Activated T-cell treated with anti-CD3 and anti-CD28 coated beads for 48 hours (primary cell): ENCODE measurements at regions not wholly inside any gene's neighbourhood (a gene's known extent, or its start where the extent isn't known, plus 50 kb on each side); places are given as distances from the start of the nearest gene placed in this dataset.

Experiments
- DNase-seq: peaks from one replicate; pipeline ENCODE4 v3.0.0-alpha.2; 2020; ENCODE audit warnings: low read depth

DNA sequence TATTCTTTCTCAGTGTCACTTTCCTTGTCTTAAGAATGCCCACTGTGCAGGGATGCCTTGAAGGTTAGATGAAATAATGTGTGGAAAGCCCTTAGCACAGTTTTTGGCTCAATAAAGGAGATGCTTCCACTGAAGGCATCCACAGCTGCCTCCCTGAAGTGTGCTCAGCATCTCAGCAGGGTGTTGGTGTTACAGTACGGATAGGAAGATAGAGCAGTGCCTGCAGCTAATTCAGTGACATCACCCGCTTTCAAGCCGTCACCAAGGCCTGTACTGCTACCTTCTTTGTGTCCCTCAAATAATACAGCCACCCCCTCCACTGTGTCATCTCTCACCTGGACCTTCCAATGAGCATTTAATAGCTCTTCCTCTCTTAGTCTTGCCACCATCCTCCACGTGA, 59.0 kb downstream of the NDUFS5 start:
- no peak for DNase-seq

DNA sequence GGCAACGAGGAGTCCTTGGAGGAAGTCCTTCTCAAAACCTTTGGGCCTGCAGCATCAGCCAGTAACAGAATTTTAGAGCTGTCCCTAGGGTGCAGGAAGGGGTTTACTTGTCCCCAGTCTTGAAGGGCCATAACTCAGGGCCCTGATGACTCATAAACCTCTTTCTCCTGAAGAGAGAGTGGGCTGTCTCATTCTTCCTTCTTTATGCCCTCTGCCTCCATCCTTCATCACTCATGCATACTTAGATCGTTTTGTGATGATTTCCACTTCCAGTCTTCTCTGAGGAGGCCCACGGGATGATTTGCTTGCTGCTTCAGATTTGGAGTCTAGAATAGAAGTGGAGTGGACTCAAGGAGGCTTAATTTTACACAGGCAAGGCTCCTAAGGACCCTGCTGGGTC, 60.2 kb downstream of the NDUFS5 start:
- no peak for DNase-seq

DNA sequence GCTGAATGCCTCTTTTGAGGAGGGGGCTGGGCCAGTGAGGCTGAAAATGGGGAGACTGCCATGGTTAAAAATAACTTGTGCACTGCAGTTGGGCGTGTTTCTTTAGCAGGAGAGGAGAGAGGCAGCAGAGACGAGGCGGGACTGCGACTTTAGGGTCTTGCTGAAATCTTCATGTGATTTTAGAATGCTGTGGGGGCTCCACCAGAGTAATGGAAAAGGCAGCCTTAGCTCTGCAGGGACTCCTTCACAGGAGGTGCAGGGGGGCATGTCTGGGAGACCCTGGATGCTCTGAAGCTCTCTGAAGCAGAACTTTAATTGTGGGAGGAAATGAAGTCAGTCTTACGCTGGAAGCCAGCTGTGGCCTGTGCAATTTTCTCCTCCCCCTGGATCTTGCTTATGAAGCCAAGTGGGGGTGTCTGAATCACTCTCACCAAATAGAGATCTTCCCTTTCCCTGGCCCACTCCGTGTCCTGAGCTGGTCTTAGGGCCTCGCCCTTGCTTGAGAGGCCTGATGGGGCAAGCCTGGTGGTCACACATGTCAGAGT, 60.8 kb downstream of the NDUFS5 start:
- no peak for DNase-seq

DNA sequence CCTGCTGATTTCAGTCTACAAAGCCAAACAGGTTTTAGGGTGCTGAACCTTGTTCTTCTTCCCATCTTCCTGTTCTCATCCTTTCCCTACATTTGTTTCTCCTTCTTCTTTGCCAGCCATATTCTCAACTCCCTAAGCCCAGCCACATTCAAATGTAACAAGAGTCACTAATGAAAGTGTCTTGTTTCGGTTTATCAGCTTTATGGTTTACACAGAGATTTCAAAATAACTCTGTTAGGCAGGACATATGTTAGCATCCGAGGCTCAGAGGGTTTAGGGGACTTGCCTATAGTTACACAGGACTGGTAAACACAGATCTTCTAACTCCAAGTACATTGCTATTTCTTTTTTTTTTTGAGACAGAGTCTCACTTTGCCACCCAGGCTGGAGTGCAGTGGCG, 61.3 kb downstream of the NDUFS5 start:
- DNase-seq: no peak

DNA sequence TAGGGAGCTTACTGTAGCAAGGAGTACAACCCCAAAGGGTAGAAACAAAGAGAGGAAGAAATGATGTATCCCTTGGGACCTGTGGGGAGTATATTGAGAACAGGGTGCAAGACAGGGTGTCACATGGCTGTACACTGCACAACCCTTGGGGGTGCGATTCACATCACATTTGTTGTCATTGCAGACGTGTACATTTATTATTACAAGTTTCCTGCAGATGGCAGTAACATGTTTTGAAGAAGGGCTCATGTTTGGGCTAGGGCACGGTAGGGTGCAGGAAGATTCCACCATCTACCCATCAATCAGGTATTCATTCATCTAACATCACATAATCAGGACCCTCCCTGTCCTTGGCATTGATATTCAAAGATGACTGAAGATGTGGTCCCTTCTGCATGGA, 62.5 kb downstream of the NDUFS5 start:
- no peak for DNase-seq

DNA sequence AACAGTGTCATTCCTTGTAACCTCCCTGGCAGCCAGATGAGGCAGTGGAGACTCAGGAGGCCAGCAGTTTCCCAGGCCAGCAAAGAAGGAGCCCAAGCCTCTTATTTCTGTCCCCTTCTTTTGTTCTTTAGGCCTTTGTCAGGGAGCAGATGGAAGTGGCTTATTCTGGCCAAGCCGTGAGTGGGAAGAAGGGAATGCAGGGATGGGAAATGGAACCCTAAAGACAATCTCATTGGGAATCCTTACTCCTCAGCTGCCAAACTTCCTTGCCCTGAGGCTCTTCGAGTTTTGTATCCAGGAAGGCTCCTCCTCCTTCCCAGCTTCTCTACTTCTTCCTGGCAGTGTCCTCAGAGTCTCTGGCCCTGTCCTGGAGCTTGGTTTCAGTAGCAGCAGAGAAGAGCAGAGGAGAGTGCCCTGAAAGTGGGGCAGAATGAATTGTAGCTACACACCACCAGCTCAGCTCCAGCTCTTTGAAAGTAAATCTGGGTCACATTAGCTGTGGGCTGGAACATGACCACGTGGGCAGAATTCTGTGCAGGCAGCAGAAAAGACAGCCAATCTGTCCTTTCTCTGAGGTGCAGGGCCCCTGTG, 63.9 kb downstream of the NDUFS5 start:
- no peak for DNase-seq

DNA sequence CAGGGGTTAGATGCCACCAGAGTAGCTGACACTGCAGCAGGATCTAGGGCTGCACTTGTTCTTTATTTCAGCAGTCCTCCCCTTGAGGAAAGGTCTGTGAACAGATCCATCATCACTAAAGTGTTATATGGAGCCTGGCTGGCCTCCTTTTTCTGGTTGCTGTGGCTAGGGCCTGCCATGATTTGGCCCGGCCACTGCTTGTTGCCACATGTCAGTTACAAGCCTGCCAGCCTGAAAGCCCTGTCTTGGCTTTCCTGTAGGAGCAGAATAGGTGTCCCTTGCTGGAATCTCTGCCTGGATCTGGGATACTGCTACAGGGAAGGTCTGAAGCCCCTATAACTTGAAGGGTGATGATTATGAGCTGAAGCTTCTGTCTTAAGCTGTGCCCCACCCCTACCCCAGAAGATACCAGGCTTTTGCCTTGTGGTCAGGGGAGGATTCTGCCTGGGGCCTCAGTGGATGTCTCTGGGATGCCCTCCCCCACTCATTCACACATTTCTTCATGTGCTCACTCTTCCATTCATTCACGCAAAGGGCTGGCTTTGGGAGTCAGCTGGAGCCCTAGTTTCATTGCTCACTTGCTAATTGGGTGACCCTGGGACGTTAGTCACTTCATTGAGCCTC, 64.7 kb downstream of the NDUFS5 start:
- no peak for DNase-seq

DNA sequence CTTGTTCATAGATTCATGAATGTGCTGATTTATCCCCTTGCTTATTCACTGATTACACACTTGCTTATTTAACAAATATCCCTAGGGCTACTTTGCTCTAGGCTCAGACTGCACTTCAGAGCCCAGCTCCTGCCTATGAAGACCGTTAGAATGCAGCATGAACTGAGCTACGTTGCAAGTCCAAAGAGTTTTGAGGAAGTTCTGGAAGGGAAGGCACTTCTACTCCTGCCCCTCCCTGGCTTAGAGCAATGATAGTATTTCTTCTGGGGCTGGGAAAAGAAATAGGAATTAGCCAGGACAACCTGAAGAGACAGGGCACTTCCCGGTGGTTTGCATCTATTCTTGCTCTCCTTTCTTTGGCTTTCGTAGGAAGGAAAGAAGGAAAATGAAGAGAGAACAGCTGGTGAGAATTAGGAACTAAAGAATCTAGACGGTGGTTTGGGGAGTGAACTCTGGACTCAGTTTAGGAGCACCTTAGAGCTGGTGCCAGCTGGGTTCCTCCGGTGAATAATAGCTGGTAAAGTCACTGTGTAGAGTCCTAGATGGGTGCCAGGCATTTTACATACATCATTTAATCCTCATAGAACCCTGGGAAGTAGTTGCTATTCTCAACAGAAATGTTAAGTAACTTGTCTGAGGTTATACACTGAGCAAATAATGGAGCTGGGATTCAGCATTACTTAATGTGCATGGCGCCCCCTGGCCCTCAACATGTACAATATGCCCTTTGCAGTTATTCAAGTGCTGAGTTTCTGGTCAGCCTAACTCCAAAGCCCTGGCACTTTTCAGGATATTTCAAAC, 65.9 kb downstream of the NDUFS5 start:
- no peak for DNase-seq

DNA sequence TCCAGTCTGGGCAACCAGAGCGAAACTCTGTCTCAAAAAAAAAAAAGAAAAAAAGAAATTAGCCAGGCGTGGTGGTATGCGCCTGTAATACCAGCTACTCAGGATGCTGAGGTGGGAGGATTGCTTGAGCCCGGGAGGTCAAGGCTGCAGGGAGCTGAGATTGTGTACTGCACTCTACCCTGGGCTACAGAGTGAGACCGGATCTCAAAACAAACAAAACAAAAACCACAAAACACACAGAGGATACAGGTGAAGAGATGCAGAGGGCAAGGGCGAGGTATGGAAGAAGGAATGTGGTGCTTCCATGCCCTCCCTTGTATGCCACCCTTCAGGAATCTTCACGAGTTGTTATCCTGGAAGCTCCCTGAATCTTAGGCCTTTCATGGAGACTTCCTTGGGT, 68.5 kb downstream of the NDUFS5 start:
- no peak for DNase-seq

DNA sequence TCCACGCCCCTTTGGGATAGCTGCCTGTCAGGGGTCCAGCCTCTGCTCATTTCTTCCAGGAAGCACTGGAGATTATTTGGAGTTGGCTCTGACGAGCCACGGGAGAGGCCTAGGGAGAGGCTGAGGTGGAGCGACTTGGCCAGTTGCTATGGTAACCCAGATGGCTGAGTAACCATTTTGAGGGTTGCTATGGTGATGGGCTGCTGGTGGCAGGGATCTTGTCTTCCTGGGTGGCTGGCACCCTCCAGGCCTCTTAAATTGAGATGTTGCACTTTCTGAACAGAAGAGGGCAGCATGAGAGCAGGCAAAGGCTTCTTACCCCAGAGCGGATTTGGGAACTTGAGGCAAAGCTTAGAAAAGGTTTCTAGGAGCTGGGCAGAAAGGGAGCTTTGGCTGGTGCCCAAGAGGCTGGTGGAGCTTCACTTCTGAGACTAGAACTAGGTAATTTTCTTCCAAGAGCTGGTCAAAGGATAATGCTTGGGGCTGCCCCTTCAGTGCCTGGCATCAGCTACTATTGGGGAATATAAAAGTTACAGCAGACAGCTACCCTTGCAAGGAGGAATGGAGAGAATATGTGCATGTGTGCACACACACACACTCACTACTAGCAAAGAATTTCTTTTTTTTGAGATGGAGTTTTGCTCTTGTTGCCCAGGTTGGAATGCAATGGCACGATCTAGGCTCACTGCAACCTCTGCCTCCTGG, 72.5 kb downstream of the NDUFS5 start:
- DNase-seq: peak; percentile 52

DNA sequence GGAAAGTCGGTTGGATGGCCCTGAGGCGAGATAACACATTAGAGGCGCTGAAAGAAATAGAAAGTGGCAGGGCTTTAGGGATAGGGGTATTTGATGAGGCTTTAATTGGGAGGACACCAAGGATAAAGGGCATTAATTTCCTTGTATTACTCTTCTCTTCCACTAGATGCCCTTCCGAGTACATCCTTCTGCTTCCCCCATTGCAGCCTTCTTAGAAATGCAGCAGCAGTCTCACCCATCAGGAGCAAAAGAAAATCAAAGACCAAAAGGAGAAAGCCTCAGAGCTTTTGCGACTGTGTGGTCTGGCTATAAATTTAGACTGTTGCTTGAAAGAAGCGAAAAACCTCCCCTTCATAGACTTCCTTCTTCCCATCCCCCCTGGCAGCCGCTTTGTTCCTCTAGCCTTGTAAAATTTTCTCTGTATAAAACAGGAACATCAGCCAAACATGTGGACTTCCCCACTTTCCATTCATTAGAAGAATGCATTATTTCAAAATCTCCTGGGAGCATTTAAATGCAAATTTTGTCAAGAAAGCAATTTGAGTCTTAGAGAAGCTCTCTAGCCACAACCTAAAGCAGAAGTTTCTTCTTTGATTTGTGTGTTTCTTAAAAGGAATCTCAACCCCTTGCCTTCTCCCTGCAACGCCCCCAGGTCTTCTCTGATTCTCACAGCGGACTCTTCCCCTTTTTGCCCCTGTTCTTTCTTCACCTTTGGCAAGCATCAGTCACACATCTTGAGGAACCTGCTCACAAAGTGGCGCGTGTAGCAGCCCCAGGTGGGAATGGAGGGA, 76.6 kb downstream of the NDUFS5 start:
- no peak for DNase-seq

DNA sequence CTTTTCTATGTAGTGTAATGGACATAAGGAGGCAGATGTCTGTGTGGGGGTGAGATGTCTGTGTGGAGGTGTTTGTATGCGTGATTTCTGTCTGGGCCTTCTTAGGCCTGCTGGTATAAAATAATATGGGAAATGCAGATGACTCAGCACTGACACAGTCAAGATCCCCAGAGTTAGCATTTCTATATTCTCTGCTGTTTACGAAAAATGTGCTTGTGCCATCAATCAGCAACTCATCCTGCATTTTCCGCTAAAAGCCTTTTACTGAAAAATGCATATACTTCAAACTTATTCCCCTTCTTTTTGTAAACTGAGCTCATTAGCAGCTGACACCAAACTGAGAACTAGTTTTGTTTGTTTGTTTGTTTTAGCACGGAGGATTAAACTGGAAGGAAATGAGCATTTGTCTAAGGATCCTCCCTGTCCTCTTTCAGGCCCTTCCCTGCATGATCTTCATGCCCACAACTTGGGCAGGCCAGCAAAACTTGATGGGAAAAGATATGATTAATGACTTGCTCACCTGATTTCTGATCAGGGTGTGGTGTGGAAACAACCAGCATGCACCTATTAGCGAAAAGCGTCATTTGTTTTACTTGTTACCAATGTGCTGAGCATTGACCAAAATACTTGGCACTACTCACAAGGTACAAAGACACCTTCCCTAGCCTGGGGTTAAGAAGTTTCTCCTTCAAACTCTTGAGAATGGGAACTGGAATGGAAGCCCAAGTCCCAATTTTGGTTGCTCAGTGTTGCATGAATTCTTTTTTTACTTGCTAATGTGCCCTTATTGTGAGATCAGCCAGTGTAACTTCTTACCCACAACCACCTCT, 77.4 kb downstream of the NDUFS5 start:
- no peak for DNase-seq

DNA sequence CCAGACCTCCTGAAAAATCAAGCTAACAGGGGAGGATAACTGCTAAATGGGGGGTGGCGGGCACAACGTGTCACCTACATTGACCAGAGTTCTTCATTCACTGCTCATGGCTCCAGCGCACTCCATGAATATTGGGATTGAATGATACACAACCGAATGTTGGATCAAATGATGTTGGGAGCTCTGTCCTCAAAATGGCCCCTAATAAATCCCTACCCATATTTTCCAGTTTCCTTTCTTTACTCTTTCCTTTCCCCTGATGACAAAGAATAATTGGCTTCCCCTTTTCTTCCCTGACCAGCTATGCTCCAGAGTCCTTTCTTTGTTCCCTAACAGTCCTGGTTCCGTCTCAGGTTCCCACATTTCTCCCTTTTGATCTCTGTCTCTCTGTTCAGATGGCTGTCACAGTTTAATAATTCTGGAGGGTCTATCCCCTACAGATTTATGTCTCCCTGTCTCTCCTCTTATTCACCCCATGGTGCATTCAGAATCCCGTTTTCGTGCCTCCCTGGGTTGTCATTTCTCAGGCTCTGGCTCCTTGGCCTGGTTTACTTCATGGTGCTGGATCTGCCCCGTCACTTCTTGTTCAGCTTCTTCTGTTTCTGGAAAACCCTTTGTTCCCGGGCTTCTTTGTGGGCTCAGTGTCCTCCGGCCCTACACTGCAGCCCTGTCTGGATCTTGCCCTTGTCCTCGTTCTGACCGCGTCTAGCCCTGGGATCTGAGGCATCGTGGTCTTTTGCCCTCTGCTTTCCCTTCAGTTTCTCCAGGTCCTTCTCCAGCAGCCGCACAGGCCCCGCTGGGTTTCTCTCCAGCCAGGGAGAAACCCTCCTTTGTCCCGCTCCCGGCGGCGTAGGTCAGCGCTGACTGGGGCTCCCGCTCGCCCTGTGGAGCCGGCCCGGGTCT, 78.3 kb downstream of the NDUFS5 start:
- no peak for DNase-seq

DNA sequence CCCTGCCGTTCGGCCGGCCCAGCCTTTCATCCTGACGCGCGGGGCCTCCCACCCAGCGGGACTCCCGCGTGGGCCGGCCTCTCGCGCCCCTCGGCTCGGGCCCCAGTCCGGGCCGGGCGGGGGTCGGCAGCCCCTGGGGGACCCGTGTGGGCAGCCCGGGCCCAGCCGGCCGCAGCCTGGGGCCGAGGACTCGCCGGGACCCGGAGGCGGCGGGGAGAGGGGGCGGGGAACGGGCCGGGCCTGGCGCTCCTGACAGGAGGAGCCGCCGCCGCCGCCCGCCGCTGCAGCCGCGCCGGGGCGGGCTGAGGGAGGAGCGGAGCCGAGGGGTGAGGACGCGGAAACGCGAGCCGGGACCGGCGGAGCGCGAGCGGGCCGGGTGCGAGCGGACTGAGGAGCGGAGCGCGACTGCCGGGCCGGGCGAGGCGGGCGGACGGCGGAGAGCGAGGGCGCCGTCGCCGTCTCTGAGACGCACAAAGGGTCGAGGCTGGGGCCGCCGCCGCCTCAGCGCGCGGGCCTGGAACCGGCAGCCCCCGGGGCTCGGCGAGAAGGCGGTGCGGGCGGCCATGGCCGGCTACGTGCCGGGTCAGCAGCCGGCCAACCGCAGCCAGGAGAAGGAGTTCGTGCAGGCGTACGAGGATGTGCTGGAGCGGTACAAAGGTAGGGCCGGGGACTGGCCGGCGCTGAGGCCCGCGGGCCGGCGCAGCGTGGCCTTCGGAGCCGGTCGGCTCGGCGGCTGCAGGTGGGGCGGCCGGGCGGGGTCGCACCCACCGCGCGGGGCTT, 79.1 kb downstream of the NDUFS5 start:
- DNase-seq: peak; percentile 64

DNA sequence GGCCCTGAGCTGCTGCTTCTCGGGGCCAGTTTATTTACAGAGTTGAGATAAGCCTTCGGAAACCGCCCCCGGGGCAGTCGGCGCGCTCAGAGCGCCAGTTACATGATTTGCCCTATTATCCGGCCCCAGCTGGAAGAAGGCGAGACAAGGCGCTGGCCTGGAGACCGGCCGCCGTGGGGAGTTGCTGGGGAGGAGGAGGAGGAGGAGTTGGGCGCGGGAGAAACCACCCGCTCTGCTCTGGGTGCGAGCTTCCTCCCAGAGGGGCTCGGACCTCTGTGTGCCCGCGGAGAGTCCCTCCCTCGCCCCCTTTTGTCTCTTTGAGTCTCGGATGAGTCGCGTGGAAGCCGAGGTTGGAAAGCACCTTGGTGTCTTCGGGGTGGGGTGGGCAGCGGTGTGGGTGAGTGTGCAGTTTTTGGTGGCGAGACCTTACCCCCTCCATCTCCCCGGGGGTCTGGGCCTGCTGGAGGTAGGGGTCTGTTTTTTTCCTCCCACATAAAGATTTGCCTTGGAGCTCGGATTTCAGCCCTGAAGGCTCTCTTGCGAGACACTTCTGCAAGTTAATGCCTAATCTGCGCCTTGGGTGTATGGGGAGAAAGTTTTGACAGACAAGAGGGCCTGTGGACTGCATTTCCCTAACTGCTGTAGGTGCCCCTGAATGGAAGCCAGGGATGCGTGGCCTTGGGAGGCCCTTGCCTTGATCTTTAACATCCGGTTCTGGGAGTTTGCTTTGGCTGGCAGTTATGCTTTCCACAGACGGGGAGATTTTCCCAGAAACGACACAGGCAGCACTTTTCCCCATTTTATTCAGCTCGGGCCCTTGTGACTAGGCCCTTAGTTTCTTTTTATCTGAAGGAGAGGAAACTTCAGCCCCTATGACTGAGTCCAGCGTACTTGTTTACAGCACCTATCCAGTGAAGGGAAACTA, 80.0 kb downstream of the NDUFS5 start:
- no peak for DNase-seq

DNA sequence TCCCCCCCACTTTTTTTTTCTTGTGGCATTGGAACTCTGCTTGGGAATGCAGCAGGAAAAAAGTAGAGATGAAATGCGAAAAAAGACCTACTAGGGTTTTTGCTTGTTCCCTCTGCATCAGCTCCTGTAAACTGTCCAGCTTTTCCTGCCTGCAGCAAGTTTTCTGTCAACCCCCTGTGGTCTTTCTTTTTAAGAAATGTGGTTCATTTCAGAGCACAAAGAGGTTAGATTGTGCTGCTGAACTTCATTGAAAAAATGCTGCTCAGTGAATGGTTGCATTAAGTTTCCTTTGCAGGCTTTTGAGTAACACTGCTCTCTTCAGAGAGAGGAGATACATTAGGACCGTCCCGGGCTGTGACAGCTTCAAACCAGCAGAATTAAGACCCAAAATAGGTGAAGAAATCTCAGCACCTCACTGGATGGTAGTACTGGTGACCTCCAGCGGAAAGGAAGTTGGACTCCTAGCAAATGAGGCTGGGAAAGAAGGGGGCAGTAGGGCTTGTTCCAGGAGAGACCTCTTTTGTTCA, 80.7 kb downstream of the NDUFS5 start:
- DNase-seq: no peak
